ENCODE measurements at regions not wholly inside any gene's neighbourhood (a gene's known extent, or its start where the extent isn't known, plus 50 kb on each side); places are given as distances from the start of the nearest gene placed in this dataset.

GRCh38 chr18:55999641-56000040 is 411.6 kb upstream of the TCF4 start:
- intact Hi-C loops (cut with DNase I; ENCODE audit: low total_unique reads) (no loop called here), in situ Hi-C loops (cut with MboI; ENCODE audit: low sequenced_read_pairs in 4 of 4) (no loop called here)
- Histone ChIP-seq H3K4me3 (no peak overlapping the region), H3K4me1 (peaks cover 0 to 13% of the 10 kb centered on the region in 2 donors), H3K27me3 (no peaks in the 10 kb centered on the region), H3K27ac (peak overlapping the region in 1 of 4 donors; percentile 18), H3K9me3 (no peaks in the 10 kb centered on the region), H3K36me3 (no peaks in the 10 kb centered on the region)
- no peak for DNase-seq
- TF ChIP-seq CTCF (IDR thresholded peaks at IDR 0.05 in 4 of 5, conservative IDR thresholded peaks at IDR 0.05 in 1 of 5) (no peak), POLR2A (IDR thresholded peaks at IDR 0.05) (no peak)
- ATAC-seq: no peak

GRCh38 chr18:55998801-55999385 is 410.9 kb upstream of the TCF4 start:
- Histone ChIP-seq H3K9me3 (no peaks in the 10 kb centered on the region), H3K36me3 (no peaks in the 10 kb centered on the region), H3K27me3 (no peaks in the 10 kb centered on the region), H3K27ac (peak overlapping the region in 3 of 4 donors; percentile 37 to 55 (median 45)), H3K4me1 (peaks cover 0 to 13% of the 10 kb centered on the region in 2 donors), H3K4me3 (peak overlapping the region in 1 of 4 donors; percentile 45)
- TF ChIP-seq POLR2A (IDR thresholded peaks at IDR 0.05): no peak
- no peak for TF ChIP-seq CTCF (IDR thresholded peaks at IDR 0.05 in 4 of 5, conservative IDR thresholded peaks at IDR 0.05 in 1 of 5)
- DNase-seq (no peak), ATAC-seq (no peak)
- intact Hi-C loops (cut with DNase I; ENCODE audit: low total_unique reads): no loop called here
- in situ Hi-C loops (cut with MboI; ENCODE audit: low sequenced_read_pairs in 4 of 4): no loop called here

GRCh38 chr18:55998071-55998522 is 410.1 kb upstream of the TCF4 start:
- no peaks in the 10 kb centered on the region for H3K27me3 ChIP-seq
- no peak for DNase-seq
- H3K36me3 ChIP-seq: no peaks in the 10 kb centered on the region
- H3K4me1 ChIP-seq: peaks cover 0 to 13% of the 10 kb centered on the region in 2 donors
- TF ChIP-seq CTCF (IDR thresholded peaks at IDR 0.05 in 4 of 5, conservative IDR thresholded peaks at IDR 0.05 in 1 of 5): no peak
- no peak for TF ChIP-seq POLR2A (IDR thresholded peaks at IDR 0.05)
- intact Hi-C loops (cut with DNase I; ENCODE audit: low total_unique reads) (no loop called here), in situ Hi-C loops (cut with MboI; ENCODE audit: low sequenced_read_pairs in 4 of 4) (no loop called here)
- peak; percentile 21 to 42 for ATAC-seq
- no peaks in the 10 kb centered on the region for H3K9me3 ChIP-seq
- H3K27ac ChIP-seq: peak overlapping the region; percentile 29 to 55 (median 41)
- peak overlapping the region; percentile 12 to 45 (median 23) for H3K4me3 ChIP-seq

GRCh38 chr18:55997151-55997561 is 409.2 kb upstream of the TCF4 start:
- peaks cover 0 to 13% of the 10 kb centered on the region in 2 donors for H3K4me1 ChIP-seq
- no peak overlapping the region for H3K4me3 ChIP-seq
- no peaks in the 10 kb centered on the region for H3K9me3 ChIP-seq
- peak overlapping the region in 1 of 4 donors; percentile 22 for H3K27ac ChIP-seq
- ATAC-seq (no peak), DNase-seq (no peak)
- no peaks in the 10 kb centered on the region for H3K27me3 ChIP-seq
- no peaks in the 10 kb centered on the region for H3K36me3 ChIP-seq
- in situ Hi-C loops (cut with MboI; ENCODE audit: low sequenced_read_pairs in 4 of 4): no loop called here
- intact Hi-C loops (cut with DNase I; ENCODE audit: low total_unique reads): no loop called here
- TF ChIP-seq POLR2A (IDR thresholded peaks at IDR 0.05) (no peak), CTCF (IDR thresholded peaks at IDR 0.05 in 4 of 5, conservative IDR thresholded peaks at IDR 0.05 in 1 of 5) (no peak)

- intact Hi-C loops (cut with DNase I; ENCODE audit: low total_unique reads) (no loop called here), in situ Hi-C loops (cut with MboI; ENCODE audit: low sequenced_read_pairs in 4 of 4) (no loop called here)
- DNase-seq (no peak), ATAC-seq (no peak)
- peaks cover 0 to 13% of the 10 kb centered on the region in 2 donors for H3K4me1 ChIP-seq
- no peaks in the 10 kb centered on the region for H3K27me3 ChIP-seq
- TF ChIP-seq CTCF (IDR thresholded peaks at IDR 0.05 in 4 of 5, conservative IDR thresholded peaks at IDR 0.05 in 1 of 5) (no peak), POLR2A (IDR thresholded peaks at IDR 0.05) (no peak)
- no peak overlapping the region for H3K4me3 ChIP-seq
- no peaks in the 10 kb centered on the region for H3K9me3 ChIP-seq
- H3K27ac ChIP-seq: no peak overlapping the region
- H3K36me3 ChIP-seq: no peaks in the 10 kb centered on the region
Observed at GRCh38 chr18:55996717-55997116, 408.7 kb upstream of the TCF4 start.

All from gastrocnemius medialis (tissue), 4 donors.